Progenitor cell of endocrine pancreas (in vitro differentiated cells): ENCODE measurements at regions not wholly inside any gene's neighbourhood (a gene's known extent, or its start where the extent isn't known, plus 50 kb on each side); places are given as distances from the start of the nearest gene placed in this dataset.

Experiments used
- DNase-seq: peaks from one replicate; pipeline ENCODE4 v3.0.0; 2021; ENCODE audit warnings: low spot score; ENCODE audit not compliant: unreplicated experiment
- H3K27ac Mint-ChIP-seq: 2 replicates; pipeline ENCODE4 v1.8.0; 2021; ENCODE audit warnings: mild to moderate bottlenecking, moderate library complexity, mixed read lengths
- H3K27me3 Mint-ChIP-seq: 2 replicates; pipeline ENCODE4 v1.8.0; 2021; ENCODE audit warnings: mixed read lengths
- H3K36me3 Mint-ChIP-seq: 2 replicates; pipeline ENCODE4 v1.8.0; 2022; ENCODE audit warnings: mixed read lengths; ENCODE audit not compliant: insufficient read depth
- H3K4me1 Mint-ChIP-seq: 2 replicates; pipeline ENCODE4 v1.8.0; 2021; ENCODE audit warnings: low read depth, mixed read lengths
- H3K4me3 Mint-ChIP-seq: 2 replicates; pipeline ENCODE4 v1.8.0; 2021; ENCODE audit warnings: low read depth, mild to moderate bottlenecking, moderate library complexity, mixed read lengths
- H3K9me3 Mint-ChIP-seq: 2 replicates; pipeline ENCODE4 v1.8.0; 2021; ENCODE audit warnings: low read depth, mixed read lengths
- CTCF ChIP-seq: fragments of 200-600 bp; sonication (generic); IDR thresholded peaks from one replicate; pipeline ENCODE4 v1.5.0; 2021; ENCODE audit warnings: antibody characterized with exemption, mild to moderate bottlenecking; ENCODE audit not compliant: unreplicated experiment

DNA sequence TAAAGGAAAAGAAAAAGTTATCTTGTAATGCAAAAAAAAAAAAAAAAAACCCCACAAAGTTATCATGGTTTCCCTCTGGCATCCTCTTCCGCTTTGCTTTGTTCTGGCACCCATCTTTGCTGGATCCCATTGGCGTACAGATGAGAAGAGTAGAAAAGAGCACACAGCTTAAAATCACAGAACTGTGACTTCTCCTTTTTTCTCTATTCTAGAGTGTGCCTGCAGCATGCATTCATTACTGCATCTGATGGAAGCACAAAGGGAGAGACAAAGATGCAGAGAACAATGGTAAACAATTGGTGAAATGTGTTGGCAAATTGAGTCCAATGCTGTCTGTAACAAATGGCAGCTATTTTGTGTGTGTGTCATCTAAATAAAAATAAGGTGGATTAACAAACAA is 440.8 kb upstream of the PIK3R1 start:
- Mint-ChIP-seq H3K27me3 (no peaks in the 10 kb centered on the region), H3K4me1 (peaks cover 42% of the 10 kb centered on the region), H3K4me3 (no peak overlapping the region), H3K27ac (peak overlapping the region; percentile 34), H3K36me3 (peaks cover 5% of the 10 kb centered on the region), H3K9me3 (peaks cover 14% of the 10 kb centered on the region)
- no peak for TF ChIP-seq CTCF
- DNase-seq: no peak

DNA sequence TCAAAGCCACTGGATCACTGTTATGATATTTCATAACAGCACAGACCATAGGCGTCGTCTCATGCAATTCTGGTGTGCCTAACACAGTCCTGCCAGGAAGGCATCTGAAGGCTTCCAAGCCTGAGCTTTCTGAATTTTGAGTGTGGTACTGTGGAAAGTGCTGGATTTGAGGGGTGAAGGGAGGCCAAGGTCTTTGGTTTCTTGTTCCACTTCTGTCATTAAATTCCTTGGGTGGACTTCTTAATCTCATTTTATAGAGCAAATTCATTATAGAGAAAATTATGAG is 441.3 kb upstream of the PIK3R1 start:
- no peak for DNase-seq
- H3K4me3 Mint-ChIP-seq: no peak overlapping the region

DNA sequence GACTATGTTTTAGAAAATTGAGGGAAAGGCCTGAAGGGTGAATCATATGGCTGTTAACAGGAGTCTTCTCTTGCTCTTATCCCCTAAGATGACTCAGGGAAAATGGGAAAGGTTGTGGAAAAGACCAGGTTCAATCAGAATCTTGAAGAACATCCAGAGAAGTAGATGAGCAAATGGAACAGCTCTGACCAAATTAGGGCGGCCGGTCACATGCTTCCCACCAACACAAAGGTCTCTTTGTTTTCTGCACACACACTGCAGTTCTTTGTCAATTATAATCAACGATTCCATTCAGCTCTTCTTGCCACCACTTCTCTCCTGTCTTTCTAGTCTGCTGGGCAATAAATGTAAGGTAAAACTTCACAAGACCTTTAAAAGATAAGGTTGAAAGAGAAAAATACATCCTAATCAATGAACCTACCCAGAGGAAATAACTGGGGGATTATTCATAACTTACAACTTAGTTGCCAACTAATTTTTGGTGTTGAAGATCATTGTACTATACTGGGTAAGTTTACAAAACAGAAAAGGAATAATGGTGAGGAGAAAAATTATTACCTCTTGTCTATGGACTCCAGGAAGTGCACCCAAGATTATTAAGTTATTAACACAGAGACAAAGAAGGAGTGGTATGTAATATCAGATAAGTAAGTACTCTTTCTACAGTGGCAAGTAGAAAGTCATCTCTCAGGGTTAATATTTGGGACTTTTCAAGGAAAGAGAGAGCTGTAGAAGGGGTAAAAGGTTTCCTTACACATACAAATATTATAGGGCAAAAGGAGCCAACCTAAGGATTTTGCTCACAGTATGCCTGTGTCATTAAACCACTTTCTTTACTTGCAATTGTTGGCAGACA is 441.9 kb upstream of the PIK3R1 start:
- peak overlapping the region; percentile 97 for H3K27ac Mint-ChIP-seq
- DNase-seq: no peak
- no peak overlapping the region for H3K4me3 Mint-ChIP-seq

More for the DNA sequence above, 441.3 kb upstream of the PIK3R1 start:
- no peaks in the 10 kb centered on the region for H3K27me3 Mint-ChIP-seq
- peak overlapping the region; percentile 34 for H3K27ac Mint-ChIP-seq
- peaks cover 14% of the 10 kb centered on the region for H3K9me3 Mint-ChIP-seq
- H3K4me1 Mint-ChIP-seq: peaks cover 46% of the 10 kb centered on the region
- H3K36me3 Mint-ChIP-seq: peaks cover 5% of the 10 kb centered on the region
- TF ChIP-seq CTCF: no peak

DNA sequence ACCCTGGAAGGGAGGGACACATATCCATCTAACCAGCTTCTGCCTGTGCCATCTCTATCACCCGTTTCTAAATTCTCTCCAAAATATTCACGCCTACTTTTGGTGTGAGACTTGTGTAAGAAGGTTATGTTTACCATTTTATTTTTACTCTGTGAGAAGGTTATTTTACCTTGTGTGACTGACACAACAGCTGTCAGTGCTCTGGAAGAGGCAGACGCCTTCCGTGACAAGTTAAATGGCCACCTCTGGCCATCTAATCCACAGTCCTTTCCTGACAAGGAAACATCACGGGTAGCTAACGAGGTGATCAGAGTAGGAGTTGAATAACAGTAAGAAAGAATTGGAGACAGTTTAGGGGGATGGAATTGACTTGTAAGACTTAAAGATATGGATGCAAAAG is 443.8 kb upstream of the PIK3R1 start:
- peaks cover under 1% of the 10 kb centered on the region for H3K9me3 Mint-ChIP-seq
- no peak overlapping the region for H3K4me3 Mint-ChIP-seq
- H3K27ac Mint-ChIP-seq: peak overlapping the region; percentile 0
- peaks cover 49% of the 10 kb centered on the region for H3K4me1 Mint-ChIP-seq
- no peak for TF ChIP-seq CTCF
- H3K27me3 Mint-ChIP-seq: no peaks in the 10 kb centered on the region
- no peaks in the 10 kb centered on the region for H3K36me3 Mint-ChIP-seq
- DNase-seq: no peak

More for the DNA sequence above, 441.9 kb upstream of the PIK3R1 start:
- peaks cover 49% of the 10 kb centered on the region for H3K4me1 Mint-ChIP-seq
- H3K27me3 Mint-ChIP-seq: no peaks in the 10 kb centered on the region
- TF ChIP-seq CTCF: no peak
- H3K36me3 Mint-ChIP-seq: peaks cover 5% of the 10 kb centered on the region
- peaks cover 14% of the 10 kb centered on the region for H3K9me3 Mint-ChIP-seq

- Mint-ChIP-seq H3K27me3 (no peaks in the 10 kb centered on the region), H3K4me3 (no peak overlapping the region), H3K9me3 (no peaks in the 10 kb centered on the region), H3K36me3 (no peaks in the 10 kb centered on the region), H3K4me1 (peaks cover 49% of the 10 kb centered on the region), H3K27ac (peak overlapping the region; percentile 47)
- DNase-seq: no peak
- TF ChIP-seq CTCF: no peak
Measured at GRCh38 chr5:67771221-67771620, 444.3 kb upstream of the PIK3R1 start.
